ENCODE measurements at regions not wholly inside any gene's neighbourhood (a gene's known extent, or its start where the extent isn't known, plus 50 kb on each side); places are given as distances from the start of the nearest gene placed in this dataset.

GRCh38 chr6:82690283-82690682 is 326.7 kb downstream of the TPBG start:
- in situ Hi-C loops (cut with MboI) (no loop called here), intact Hi-C loops (cut with micrococcal nuclease; ENCODE audit: unreplicated experiment) (no loop called here)
- ChIA-PET RAD21 (ENCODE audit: unreplicated experiment) (no interaction called here), CTCF (no interaction called here), POLR2A (no interaction called here), SMC1A (ENCODE audit: uncharacterized antibody, unreplicated experiment) (interaction anchor here (0.7 to 1.1 kb wide), 2 partner anchors 8 to 11 kb away, joined by 3 read pairs; no protein-coding TSS in a partner anchor)
- H4K20me1 ChIP-seq (ENCODE audit: control insufficient read depth, insufficient read depth) = no peaks in the 10 kb centered on the region
- TF ChIP-seq EP300 (IDR thresholded peaks at IDR 0.05; ENCODE audit: borderline replicate concordance in 1 of 2, control insufficient read depth in 1 of 2, low read depth in 2 of 2, low read length in 2 of 2) = no peak
- no peak for TF ChIP-seq POLR2A (IDR thresholded peaks at IDR 0.05; ENCODE audit: low read depth, low read length)
- TF ChIP-seq NR2C1 (IDR thresholded peaks at IDR 0.05) = no peak
- no peak for TF ChIP-seq SUZ12 (IDR thresholded peaks at IDR 0.05; ENCODE audit: unreplicated experiment)
- TF ChIP-seq CBX5 (IDR thresholded peaks at IDR 0.05; ENCODE audit: low read depth) = no peak
- TF ChIP-seq IKZF1 (conservative IDR thresholded peaks at IDR 0.05) = no peak
- no peak for TF ChIP-seq SREBF2 (IDR thresholded peaks at IDR 0.05; ENCODE audit: low read length)
- TF ChIP-seq, protein P1, sequence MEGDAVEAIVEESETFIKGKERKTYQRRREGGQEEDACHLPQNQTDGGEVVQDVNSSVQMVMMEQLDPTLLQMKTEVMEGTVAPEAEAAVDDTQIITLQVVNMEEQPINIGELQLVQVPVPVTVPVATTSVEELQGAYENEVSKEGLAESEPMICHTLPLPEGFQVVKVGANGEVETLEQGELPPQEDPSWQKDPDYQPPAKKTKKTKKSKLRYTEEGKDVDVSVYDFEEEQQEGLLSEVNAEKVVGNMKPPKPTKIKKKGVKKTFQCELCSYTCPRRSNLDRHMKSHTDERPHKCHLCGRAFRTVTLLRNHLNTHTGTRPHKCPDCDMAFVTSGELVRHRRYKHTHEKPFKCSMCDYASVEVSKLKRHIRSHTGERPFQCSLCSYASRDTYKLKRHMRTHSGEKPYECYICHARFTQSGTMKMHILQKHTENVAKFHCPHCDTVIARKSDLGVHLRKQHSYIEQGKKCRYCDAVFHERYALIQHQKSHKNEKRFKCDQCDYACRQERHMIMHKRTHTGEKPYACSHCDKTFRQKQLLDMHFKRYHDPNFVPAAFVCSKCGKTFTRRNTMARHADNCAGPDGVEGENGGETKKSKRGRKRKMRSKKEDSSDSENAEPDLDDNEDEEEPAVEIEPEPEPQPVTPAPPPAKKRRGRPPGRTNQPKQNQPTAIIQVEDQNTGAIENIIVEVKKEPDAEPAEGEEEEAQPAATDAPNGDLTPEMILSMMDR (IDR thresholded peaks at IDR 0.05 in 2 of 3, conservative IDR thresholded peaks at IDR 0.05 in 1 of 3; ENCODE audit: control insufficient read depth in 2 of 3, extremely low read depth in 1 of 3, insufficient read depth in 1 of 3, low read depth in 3 of 3, low read length in 3 of 3) = no peak
- TF ChIP-seq JUND (IDR thresholded peaks at IDR 0.05; ENCODE audit: low read depth, low read length) = no peak
- no peak for TF ChIP-seq STAT1 (conservative IDR thresholded peaks at IDR 0.05)
- TF ChIP-seq ESRRA (IDR thresholded peaks at IDR 0.05; ENCODE audit: low read length) = no peak
- TF ChIP-seq LARP7 (IDR thresholded peaks at IDR 0.05) = no peak
- H2AFZ ChIP-seq (ENCODE audit: control insufficient read depth, low read depth, low read length) = no peak overlapping the region
- no peaks in the 10 kb centered on the region for H3K79me2 ChIP-seq (ENCODE audit: control insufficient read depth, insufficient read depth, low read length)
- WGBS (ENCODE audit: insufficient coverage, insufficient replicate concordance, low lambda C conversion rate, missing lambda C conversion rate) = 59% methylated on average over 6 of the region's 6 CpGs
- DNase-seq (ENCODE audit: low read depth, low spot score) = no peak
- BruUV-seq (replicated peaks) = no TSS peak
- ATAC-seq = no peak
- H3K4me3 ChIP-seq = no peak overlapping the region
- no peak overlapping the region for H3K4me2 ChIP-seq (ENCODE audit: control insufficient read depth, insufficient read depth)
- H3K27ac ChIP-seq (ENCODE audit: control insufficient read depth, insufficient read depth) = no peak overlapping the region
- no peaks in the 10 kb centered on the region for H3K36me3 ChIP-seq (ENCODE audit: control insufficient read depth in 2 of 2, insufficient read depth in 2 of 2, low read length in 1 of 2)
- no peaks in the 10 kb centered on the region for H3K9me3 ChIP-seq (replicated peaks; ENCODE audit: control insufficient read depth, insufficient read depth, low read length)
- FAIRE-seq = no peak
- H3K4me1 ChIP-seq (ENCODE audit: control insufficient read depth, insufficient read depth, low read length) = no peaks in the 10 kb centered on the region
- no peak overlapping the region for H3K9ac ChIP-seq (ENCODE audit: control insufficient read depth, insufficient read depth, low read length)
- H3K27me3 ChIP-seq (replicated peaks in 1 of 2; ENCODE audit: control insufficient read depth in 2 of 2, insufficient read depth in 2 of 2, low read length in 1 of 2) = no peaks in the 10 kb centered on the region
